ENCODE measurements at regions not wholly inside any gene's neighbourhood (a gene's known extent, or its start where the extent isn't known, plus 50 kb on each side); places are given as distances from the start of the nearest gene placed in this dataset.

DNA sequence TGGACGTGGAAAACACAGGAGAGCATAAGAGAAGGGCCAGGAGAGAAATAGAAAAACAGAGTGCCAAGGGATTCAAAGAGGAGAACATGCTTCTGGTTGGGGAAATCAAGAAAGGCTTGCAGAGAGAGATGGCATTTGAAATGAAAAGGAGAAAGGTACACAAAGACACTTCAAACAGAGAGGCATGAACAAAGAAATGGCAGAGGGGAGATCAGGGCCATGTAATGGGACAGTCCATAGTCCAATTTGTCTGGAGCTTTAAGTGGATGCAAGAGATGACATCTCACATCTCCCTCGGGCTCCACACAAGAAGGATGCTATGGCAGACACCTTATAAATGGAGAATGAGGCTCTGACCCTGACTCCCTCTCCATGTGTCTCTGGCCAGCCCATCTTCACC lies 331.1 kb downstream of the MLLT3 start:
- no peaks in the 10 kb centered on the region for H3K27me3 ChIP-seq (ENCODE audit: insufficient read depth, low read length)

DNA sequence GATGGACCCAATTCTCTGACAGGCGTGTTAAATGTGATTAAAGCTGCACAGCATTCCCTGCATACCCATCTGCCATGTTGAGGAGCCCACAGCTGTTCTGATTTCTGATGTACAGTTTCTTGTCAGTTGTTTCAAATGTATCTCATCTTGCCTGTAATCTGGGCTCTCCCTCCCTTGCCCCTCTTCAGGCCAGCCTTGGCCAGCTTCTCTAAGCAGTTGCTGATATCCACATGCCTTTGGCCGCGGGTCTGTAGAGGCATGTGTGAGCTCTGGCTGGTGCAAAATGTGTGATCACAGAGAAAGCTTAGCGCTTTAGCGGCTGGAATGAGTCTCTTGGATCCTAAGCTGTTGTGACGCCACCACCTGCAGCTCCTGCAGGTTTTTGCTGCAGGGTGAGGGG lies 332.0 kb downstream of the MLLT3 start:
- no peak overlapping the region for H3K4me3 ChIP-seq (ENCODE audit: insufficient read depth, low read length)
- no peak for DNase-seq (ENCODE audit: insufficient read length, low spot score, missing footprints)
- no peak overlapping the region for H3K4me2 ChIP-seq (ENCODE audit: insufficient read depth, low read length)
- TF ChIP-seq, protein P1, sequence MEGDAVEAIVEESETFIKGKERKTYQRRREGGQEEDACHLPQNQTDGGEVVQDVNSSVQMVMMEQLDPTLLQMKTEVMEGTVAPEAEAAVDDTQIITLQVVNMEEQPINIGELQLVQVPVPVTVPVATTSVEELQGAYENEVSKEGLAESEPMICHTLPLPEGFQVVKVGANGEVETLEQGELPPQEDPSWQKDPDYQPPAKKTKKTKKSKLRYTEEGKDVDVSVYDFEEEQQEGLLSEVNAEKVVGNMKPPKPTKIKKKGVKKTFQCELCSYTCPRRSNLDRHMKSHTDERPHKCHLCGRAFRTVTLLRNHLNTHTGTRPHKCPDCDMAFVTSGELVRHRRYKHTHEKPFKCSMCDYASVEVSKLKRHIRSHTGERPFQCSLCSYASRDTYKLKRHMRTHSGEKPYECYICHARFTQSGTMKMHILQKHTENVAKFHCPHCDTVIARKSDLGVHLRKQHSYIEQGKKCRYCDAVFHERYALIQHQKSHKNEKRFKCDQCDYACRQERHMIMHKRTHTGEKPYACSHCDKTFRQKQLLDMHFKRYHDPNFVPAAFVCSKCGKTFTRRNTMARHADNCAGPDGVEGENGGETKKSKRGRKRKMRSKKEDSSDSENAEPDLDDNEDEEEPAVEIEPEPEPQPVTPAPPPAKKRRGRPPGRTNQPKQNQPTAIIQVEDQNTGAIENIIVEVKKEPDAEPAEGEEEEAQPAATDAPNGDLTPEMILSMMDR (IDR thresholded peaks at IDR 0.05; ENCODE audit: extremely low read depth, low read depth, low read length): no peak
- H4K20me1 ChIP-seq (ENCODE audit: insufficient read depth, low read length): no peaks in the 10 kb centered on the region
- no peaks in the 10 kb centered on the region for H3K36me3 ChIP-seq (ENCODE audit: insufficient read depth, low read length)
- no peaks in the 10 kb centered on the region for H3K9me3 ChIP-seq (ENCODE audit: low read depth, low read length)
- no peaks in the 10 kb centered on the region for H3K27me3 ChIP-seq (ENCODE audit: insufficient read depth, low read length)
- no peaks in the 10 kb centered on the region for H3K79me2 ChIP-seq (ENCODE audit: insufficient read depth, low read length)
- no peak overlapping the region for H2AFZ ChIP-seq (ENCODE audit: low read length)
- H3K27ac ChIP-seq (ENCODE audit: low read depth, low read length): no peak overlapping the region
- no peaks in the 10 kb centered on the region for H3K4me1 ChIP-seq (ENCODE audit: insufficient read depth, low read length)

More for the DNA sequence above, 331.1 kb downstream of the MLLT3 start:
- Histone ChIP-seq H3K27ac (ENCODE audit: low read depth, low read length) (no peak overlapping the region), H3K4me1 (ENCODE audit: insufficient read depth, low read length) (no peaks in the 10 kb centered on the region), H3K4me3 (ENCODE audit: insufficient read depth, low read length) (no peak overlapping the region), H3K79me2 (ENCODE audit: insufficient read depth, low read length) (no peaks in the 10 kb centered on the region), H3K4me2 (ENCODE audit: insufficient read depth, low read length) (no peak overlapping the region), H3K36me3 (ENCODE audit: insufficient read depth, low read length) (no peaks in the 10 kb centered on the region), H2AFZ (ENCODE audit: low read length) (no peak overlapping the region), H4K20me1 (ENCODE audit: insufficient read depth, low read length) (no peaks in the 10 kb centered on the region), H3K9me3 (ENCODE audit: low read depth, low read length) (no peaks in the 10 kb centered on the region)
- TF ChIP-seq, protein P1 (IDR thresholded peaks at IDR 0.05; ENCODE audit: extremely low read depth, low read depth, low read length): no peak
- DNase-seq (ENCODE audit: insufficient read length, low spot score, missing footprints): no peak

DNA sequence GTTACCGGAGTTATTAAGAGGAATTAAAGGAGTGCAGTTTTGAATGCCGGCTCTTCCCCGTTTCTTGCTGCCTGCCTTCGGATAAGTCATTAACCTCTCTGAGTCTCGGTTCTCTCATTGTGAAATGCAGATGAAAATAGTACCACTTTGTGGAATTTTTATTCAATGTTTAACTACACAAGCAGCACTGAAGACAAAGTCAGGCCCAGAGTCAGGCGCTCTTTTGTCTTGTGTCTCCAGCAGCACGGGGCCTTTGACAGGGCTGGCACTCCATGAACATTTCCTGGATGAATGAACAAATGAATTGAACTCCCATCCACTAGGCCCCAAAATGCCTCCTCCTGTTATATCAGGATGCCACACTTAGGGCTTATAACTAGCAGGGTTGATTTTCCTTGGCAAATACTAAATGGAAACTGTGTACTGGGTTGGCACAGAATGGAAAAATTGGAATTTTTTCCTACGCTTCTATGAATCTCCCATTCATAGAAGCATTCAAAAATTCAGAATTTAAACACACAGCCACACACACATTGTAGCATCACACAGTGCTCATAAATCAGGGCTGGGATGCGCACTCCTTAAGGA lies 332.8 kb downstream of the MLLT3 start:
- Histone ChIP-seq H3K27me3 (ENCODE audit: insufficient read depth, low read length) (no peaks in the 10 kb centered on the region), H2AFZ (ENCODE audit: low read length) (no peak overlapping the region), H3K36me3 (ENCODE audit: insufficient read depth, low read length) (no peaks in the 10 kb centered on the region), H3K27ac (ENCODE audit: low read depth, low read length) (no peak overlapping the region), H3K4me3 (ENCODE audit: insufficient read depth, low read length) (no peak overlapping the region), H3K4me1 (ENCODE audit: insufficient read depth, low read length) (no peaks in the 10 kb centered on the region), H4K20me1 (ENCODE audit: insufficient read depth, low read length) (no peaks in the 10 kb centered on the region), H3K4me2 (ENCODE audit: insufficient read depth, low read length) (no peak overlapping the region), H3K79me2 (ENCODE audit: insufficient read depth, low read length) (no peaks in the 10 kb centered on the region), H3K9me3 (ENCODE audit: low read depth, low read length) (no peaks in the 10 kb centered on the region)
- TF ChIP-seq, protein P1 (IDR thresholded peaks at IDR 0.05; ENCODE audit: extremely low read depth, low read depth, low read length): no peak
- DNase-seq (ENCODE audit: insufficient read length, low spot score, missing footprints): no peak

DNA sequence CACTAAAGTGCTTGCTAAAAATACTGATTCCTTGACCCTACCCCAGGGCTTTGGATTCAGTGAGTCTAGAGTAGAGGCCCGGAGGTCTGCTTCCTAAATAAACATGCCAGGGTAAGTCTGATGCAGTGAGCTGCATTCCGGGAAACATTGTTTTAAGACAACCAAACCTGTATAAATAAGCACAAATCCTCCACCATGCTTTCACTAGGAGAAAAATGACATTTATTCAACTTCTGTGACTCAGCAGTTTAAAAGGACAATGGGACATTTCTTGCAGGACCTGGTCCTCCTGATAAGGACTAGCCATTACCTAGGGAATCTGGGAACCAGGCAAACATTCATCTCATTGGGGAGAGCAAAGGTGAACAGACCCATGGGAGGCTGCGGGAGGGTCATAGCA lies 335.3 kb downstream of the MLLT3 start:
- H3K27ac ChIP-seq (ENCODE audit: low read depth, low read length): no peak overlapping the region
- DNase-seq (ENCODE audit: insufficient read length, low spot score, missing footprints): no peak
- H4K20me1 ChIP-seq (ENCODE audit: insufficient read depth, low read length): no peaks in the 10 kb centered on the region

More for the DNA sequence above, 335.3 kb downstream of the MLLT3 start:
- Histone ChIP-seq H3K36me3 (ENCODE audit: insufficient read depth, low read length) (no peaks in the 10 kb centered on the region), H2AFZ (ENCODE audit: low read length) (no peak overlapping the region), H3K79me2 (ENCODE audit: insufficient read depth, low read length) (no peaks in the 10 kb centered on the region), H3K4me1 (ENCODE audit: insufficient read depth, low read length) (no peaks in the 10 kb centered on the region), H3K4me3 (ENCODE audit: insufficient read depth, low read length) (no peak overlapping the region), H3K4me2 (ENCODE audit: insufficient read depth, low read length) (no peak overlapping the region), H3K9me3 (ENCODE audit: low read depth, low read length) (no peaks in the 10 kb centered on the region), H3K27me3 (ENCODE audit: insufficient read depth, low read length) (no peaks in the 10 kb centered on the region)
- TF ChIP-seq, protein P1 (IDR thresholded peaks at IDR 0.05; ENCODE audit: extremely low read depth, low read depth, low read length): no peak
